ENCODE measurements at regions not wholly inside any gene's neighbourhood (a gene's known extent, or its start where the extent isn't known, plus 50 kb on each side); places are given as distances from the start of the nearest gene placed in this dataset.

- TF ChIP-seq CTCF (IDR thresholded peaks at IDR 0.05) (no peak), ZFX (IDR thresholded peaks at IDR 0.05; ENCODE audit: borderline replicate concordance) (no peak)
- H3K27ac ChIP-seq: no peak overlapping the region
Observed at GRCh38 chr4:126346654-126347053, 1031.9 kb downstream of the FAT4 start.

GRCh38 chr4:126354784-126355183, 1040.0 kb downstream of the FAT4 start:
- no peak overlapping the region for H3K27ac ChIP-seq
- TF ChIP-seq CTCF (IDR thresholded peaks at IDR 0.05): no peak
- TF ChIP-seq ZFX (IDR thresholded peaks at IDR 0.05; ENCODE audit: borderline replicate concordance): no peak

- H3K27ac ChIP-seq: no peak overlapping the region
- TF ChIP-seq CTCF (IDR thresholded peaks at IDR 0.05): no peak
- TF ChIP-seq ZFX (IDR thresholded peaks at IDR 0.05; ENCODE audit: borderline replicate concordance): no peak
Observed at GRCh38 chr4:126358041-126358440, 1043.3 kb downstream of the FAT4 start.

- TF ChIP-seq ZFX (IDR thresholded peaks at IDR 0.05; ENCODE audit: borderline replicate concordance) (no peak), CTCF (IDR thresholded peaks at IDR 0.05) (no peak)
- no peak overlapping the region for H3K27ac ChIP-seq
Observed at GRCh38 chr4:126361287-126361686, 1046.5 kb downstream of the FAT4 start.

GRCh38 chr4:126364311-126364911, 1049.7 kb downstream of the FAT4 start:
- H3K27ac ChIP-seq: no peak overlapping the region
- no peak for TF ChIP-seq CTCF (IDR thresholded peaks at IDR 0.05)
- no peak for TF ChIP-seq ZFX (IDR thresholded peaks at IDR 0.05; ENCODE audit: borderline replicate concordance)

- TF ChIP-seq CTCF (IDR thresholded peaks at IDR 0.05) (no peak), ZFX (IDR thresholded peaks at IDR 0.05; ENCODE audit: borderline replicate concordance) (no peak)
- H3K27ac ChIP-seq: no peak overlapping the region
Observed at GRCh38 chr4:126369076-126369475, 1054.3 kb downstream of the FAT4 start.

GRCh38 chr4:126372634-126373033, 1057.9 kb downstream of the FAT4 start:
- TF ChIP-seq CTCF (IDR thresholded peaks at IDR 0.05): no peak
- TF ChIP-seq ZFX (IDR thresholded peaks at IDR 0.05; ENCODE audit: borderline replicate concordance): no peak
- no peak overlapping the region for H3K27ac ChIP-seq

All from 22Rv1 (cell line).